ENCODE measurements at regions not wholly inside any gene's neighbourhood (a gene's known extent, or its start where the extent isn't known, plus 50 kb on each side); places are given as distances from the start of the nearest gene placed in this dataset.

DNA sequence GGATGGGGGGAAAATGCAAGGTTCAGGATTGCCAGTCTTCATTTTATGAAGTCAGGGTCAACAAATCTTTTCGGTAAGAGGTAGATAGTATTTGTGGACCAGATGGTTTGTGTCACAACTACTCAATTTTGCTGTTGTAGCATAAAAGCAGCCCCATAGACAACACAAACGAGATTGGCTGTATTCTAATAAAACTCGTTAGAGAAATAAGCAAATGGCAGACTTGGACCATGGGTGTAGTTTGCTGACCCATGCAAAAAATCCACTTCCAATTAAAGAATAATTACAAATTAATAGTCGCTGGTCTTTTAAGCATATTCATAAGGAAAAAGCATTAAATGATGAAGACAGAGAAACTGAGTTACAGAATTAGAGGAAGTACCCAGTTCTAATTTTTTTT, 247.1 kb downstream of the CRPPA start:
- TF ChIP-seq, protein P1, sequence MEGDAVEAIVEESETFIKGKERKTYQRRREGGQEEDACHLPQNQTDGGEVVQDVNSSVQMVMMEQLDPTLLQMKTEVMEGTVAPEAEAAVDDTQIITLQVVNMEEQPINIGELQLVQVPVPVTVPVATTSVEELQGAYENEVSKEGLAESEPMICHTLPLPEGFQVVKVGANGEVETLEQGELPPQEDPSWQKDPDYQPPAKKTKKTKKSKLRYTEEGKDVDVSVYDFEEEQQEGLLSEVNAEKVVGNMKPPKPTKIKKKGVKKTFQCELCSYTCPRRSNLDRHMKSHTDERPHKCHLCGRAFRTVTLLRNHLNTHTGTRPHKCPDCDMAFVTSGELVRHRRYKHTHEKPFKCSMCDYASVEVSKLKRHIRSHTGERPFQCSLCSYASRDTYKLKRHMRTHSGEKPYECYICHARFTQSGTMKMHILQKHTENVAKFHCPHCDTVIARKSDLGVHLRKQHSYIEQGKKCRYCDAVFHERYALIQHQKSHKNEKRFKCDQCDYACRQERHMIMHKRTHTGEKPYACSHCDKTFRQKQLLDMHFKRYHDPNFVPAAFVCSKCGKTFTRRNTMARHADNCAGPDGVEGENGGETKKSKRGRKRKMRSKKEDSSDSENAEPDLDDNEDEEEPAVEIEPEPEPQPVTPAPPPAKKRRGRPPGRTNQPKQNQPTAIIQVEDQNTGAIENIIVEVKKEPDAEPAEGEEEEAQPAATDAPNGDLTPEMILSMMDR (conservative IDR thresholded peaks at IDR 0.05; ENCODE audit: low read depth in 2 of 2): no peak
- no peak for TF ChIP-seq POLR2AphosphoS5 (IDR thresholded peaks at IDR 0.05; ENCODE audit: low read depth)
- TF ChIP-seq EZH2 (IDR thresholded peaks at IDR 0.05; ENCODE audit: low read depth, unreplicated experiment): no peak
- TF ChIP-seq EZH2phosphoT487 (IDR thresholded peaks at IDR 0.05; ENCODE audit: unreplicated experiment): no peak
- no peak for TF ChIP-seq CREB1 (CRISPR knock-in tag; IDR thresholded peaks at IDR 0.05; ENCODE audit: low read depth)
- TF ChIP-seq NANOG (IDR thresholded peaks at IDR 0.05; ENCODE audit: borderline replicate concordance): no peak
- TF ChIP-seq, protein P2, sequence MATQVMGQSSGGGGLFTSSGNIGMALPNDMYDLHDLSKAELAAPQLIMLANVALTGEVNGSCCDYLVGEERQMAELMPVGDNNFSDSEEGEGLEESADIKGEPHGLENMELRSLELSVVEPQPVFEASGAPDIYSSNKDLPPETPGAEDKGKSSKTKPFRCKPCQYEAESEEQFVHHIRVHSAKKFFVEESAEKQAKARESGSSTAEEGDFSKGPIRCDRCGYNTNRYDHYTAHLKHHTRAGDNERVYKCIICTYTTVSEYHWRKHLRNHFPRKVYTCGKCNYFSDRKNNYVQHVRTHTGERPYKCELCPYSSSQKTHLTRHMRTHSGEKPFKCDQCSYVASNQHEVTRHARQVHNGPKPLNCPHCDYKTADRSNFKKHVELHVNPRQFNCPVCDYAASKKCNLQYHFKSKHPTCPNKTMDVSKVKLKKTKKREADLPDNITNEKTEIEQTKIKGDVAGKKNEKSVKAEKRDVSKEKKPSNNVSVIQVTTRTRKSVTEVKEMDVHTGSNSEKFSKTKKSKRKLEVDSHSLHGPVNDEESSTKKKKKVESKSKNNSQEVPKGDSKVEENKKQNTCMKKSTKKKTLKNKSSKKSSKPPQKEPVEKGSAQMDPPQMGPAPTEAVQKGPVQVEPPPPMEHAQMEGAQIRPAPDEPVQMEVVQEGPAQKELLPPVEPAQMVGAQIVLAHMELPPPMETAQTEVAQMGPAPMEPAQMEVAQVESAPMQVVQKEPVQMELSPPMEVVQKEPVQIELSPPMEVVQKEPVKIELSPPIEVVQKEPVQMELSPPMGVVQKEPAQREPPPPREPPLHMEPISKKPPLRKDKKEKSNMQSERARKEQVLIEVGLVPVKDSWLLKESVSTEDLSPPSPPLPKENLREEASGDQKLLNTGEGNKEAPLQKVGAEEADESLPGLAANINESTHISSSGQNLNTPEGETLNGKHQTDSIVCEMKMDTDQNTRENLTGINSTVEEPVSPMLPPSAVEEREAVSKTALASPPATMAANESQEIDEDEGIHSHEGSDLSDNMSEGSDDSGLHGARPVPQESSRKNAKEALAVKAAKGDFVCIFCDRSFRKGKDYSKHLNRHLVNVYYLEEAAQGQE (IDR thresholded peaks at IDR 0.05; ENCODE audit: unreplicated experiment): no peak
- TF ChIP-seq, protein P3, sequence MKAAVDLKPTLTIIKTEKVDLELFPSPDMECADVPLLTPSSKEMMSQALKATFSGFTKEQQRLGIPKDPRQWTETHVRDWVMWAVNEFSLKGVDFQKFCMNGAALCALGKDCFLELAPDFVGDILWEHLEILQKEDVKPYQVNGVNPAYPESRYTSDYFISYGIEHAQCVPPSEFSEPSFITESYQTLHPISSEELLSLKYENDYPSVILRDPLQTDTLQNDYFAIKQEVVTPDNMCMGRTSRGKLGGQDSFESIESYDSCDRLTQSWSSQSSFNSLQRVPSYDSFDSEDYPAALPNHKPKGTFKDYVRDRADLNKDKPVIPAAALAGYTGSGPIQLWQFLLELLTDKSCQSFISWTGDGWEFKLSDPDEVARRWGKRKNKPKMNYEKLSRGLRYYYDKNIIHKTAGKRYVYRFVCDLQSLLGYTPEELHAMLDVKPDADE (IDR thresholded peaks at IDR 0.05): no peak
- TF ChIP-seq ZNF331 (CRISPR knock-in tag; IDR thresholded peaks at IDR 0.05; ENCODE audit: low read depth): no peak

Measured in GM23338 (cell line).